ENCODE measurements at regions not wholly inside any gene's neighbourhood (a gene's known extent, or its start where the extent isn't known, plus 50 kb on each side); places are given as distances from the start of the nearest gene placed in this dataset.

GRCh38 chr2:71999580-71999979 is 148.1 kb downstream of the CYP26B1 start (continued):
- no peak for TF ChIP-seq CTCF (CRISPR knock-in tag; IDR thresholded peaks at IDR 0.05)

DNA sequence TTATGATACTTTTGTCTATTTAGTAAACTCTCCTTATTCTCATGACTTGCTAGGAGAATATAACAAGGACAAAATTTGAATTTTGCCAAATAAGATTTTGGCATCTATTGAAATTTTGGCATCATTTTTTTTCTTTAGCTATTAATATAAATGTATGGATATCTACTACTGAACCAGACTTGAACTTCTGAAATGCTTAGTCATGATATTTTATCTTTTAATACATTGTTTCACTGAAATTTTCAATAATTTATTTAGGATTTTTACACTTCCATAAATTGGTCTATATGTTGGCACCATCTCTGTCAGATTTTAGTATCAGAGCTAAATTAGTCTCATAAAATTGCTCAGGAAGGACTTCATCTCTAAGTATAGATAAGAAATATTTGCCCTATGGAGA is 149.8 kb downstream of the CYP26B1 start:
- intact Hi-C loops (cut with micrococcal nuclease; ENCODE audit: unreplicated experiment) (loop anchor here (5.0 kb wide), 1 partner anchor 196 kb away; no protein-coding TSS in a partner anchor), in situ Hi-C loops (cut with HindIII; ENCODE audit: extremely low pct_ligation_motif_present, low pct_unique_long_range_greater_than_20kb) (no loop called here)
- Histone ChIP-seq H4K20me1 (ENCODE audit: insufficient read depth, low read length) (no peaks in the 10 kb centered on the region), H3K9ac (ENCODE audit: insufficient read depth, low read depth, low read length) (no peak overlapping the region), H3K4me1 (ENCODE audit: insufficient read depth, low read length) (no peaks in the 10 kb centered on the region), H3K4me3 (replicated peaks in 1 of 3; ENCODE audit: insufficient read depth in 1 of 3, low read depth in 2 of 3, low read length in 3 of 3) (no peak overlapping the region), H3K9me3 (ENCODE audit: low read length) (no peaks in the 10 kb centered on the region), H3K36me3 (replicated peaks in 1 of 2; ENCODE audit: control insufficient read depth in 1 of 2, insufficient read depth in 2 of 2, low read length in 2 of 2) (no peaks in the 10 kb centered on the region), H3K79me2 (ENCODE audit: insufficient read depth, low read length) (no peaks in the 10 kb centered on the region), H3K27ac (ENCODE audit: extremely low read length, insufficient read depth, low read length) (no peak overlapping the region), H3K4me2 (ENCODE audit: low read depth, low read length) (no peak overlapping the region), H3K27me3 (ENCODE audit: control insufficient read depth in 1 of 2, insufficient read depth in 2 of 2, low read length in 2 of 2) (peaks cover 0 to 24% of the 10 kb centered on the region in 2 experiments; a peak in 4 of 5 replicates), H2AFZ (ENCODE audit: low read length) (no peak overlapping the region)
- no peak for FAIRE-seq
- ChIA-PET CTCF (ENCODE audit: low intra/inter-chr PET ratio, low total read pairs) (no interaction called here), POLR2A (no interaction called here)
- TF ChIP-seq MATR3 (CRISPR knock-in tag; IDR thresholded peaks at IDR 0.05) (no peak), NFE2L2 (IDR thresholded peaks at IDR 0.05; ENCODE audit: low read length) (peak; percentile 48; the same call in 1 of the 2 replicates), MAFF (IDR thresholded peaks at IDR 0.05; ENCODE audit: low read depth, low read length) (peak; percentile 80), ZNF251 (CRISPR knock-in tag; IDR thresholded peaks at IDR 0.05) (no peak), PHF20 (CRISPR knock-in tag; IDR thresholded peaks at IDR 0.05) (no peak), MAFK (conservative IDR thresholded peaks at IDR 0.05 in 1 of 2, IDR thresholded peaks at IDR 0.05 in 1 of 2; ENCODE audit: low read length in 2 of 2) (peak; percentile 80 to 90), MEIS2 (CRISPR knock-in tag; IDR thresholded peaks at IDR 0.05) (no peak)
- no TSS peak for BruUV-seq (replicated peaks)
- DNase-seq (ENCODE audit: low spot score): no peak
- no peak for ATAC-seq

All from HepG2 (cell line).